Esophagus squamous epithelium (tissue), 5 donors: ENCODE measurements at regions not wholly inside any gene's neighbourhood (a gene's known extent, or its start where the extent isn't known, plus 50 kb on each side); places are given as distances from the start of the nearest gene placed in this dataset.
A peak's percentile ranks its signal among the peaks of the same experiment; 100 is the strongest.

ENCODE experiments used
- DNase-seq: peaks from one replicate; lab custom pipeline; 2025; lab: John Stamatoyannopoulos, UW
- H3K27ac ChIP-seq, 4 donors: fragments of 200-600 bp; sonication (generic); one replicate each; pipeline ENCODE4 v1.5.1; 2016 to 2019; ENCODE audit warnings: mild to moderate bottlenecking in 1 of 4
- H3K27me3 ChIP-seq, 4 donors: fragments of 200-600 bp; sonication (generic); 1 replicate in 3 of 4; 2 replicates in 1 of 4; pipeline versions ENCODE4 v1.5.1 to v1.6.0; 2017 to 2021; ENCODE audit warnings: antibody characterized with exemption in 1 of 4
- H3K36me3 ChIP-seq, 3 donors: fragments of 200-600 bp; sonication (generic); one replicate each; pipeline ENCODE4 v1.5.1; 2016 to 2019
- H3K4me1 ChIP-seq, 3 donors: fragments of 200-600 bp; sonication (generic); one replicate each; pipeline ENCODE4 v1.5.1; 2017 to 2019
- H3K4me3 ChIP-seq, 4 donors: fragments of 200-600 bp; sonication (generic); 1 replicate in 3 of 4; 2 replicates in 1 of 4; pipeline ENCODE4 v1.5.1; 2016 to 2019; ENCODE audit warnings: mild to moderate bottlenecking in 2 of 4, moderate library complexity in 1 of 4
- H3K9me3 ChIP-seq, 3 donors: fragments of 200-600 bp; sonication (generic); one replicate each; pipeline ENCODE4 v1.5.1; 2016 to 2019
- POLR2A ChIP-seq, 4 donors: fragments of 450-650 bp; IDR thresholded peaks; one replicate each; pipeline ENCODE4 v1.6.1; 2017; ENCODE audit warnings: antibody characterized with exemption in 4 of 4, mild to moderate bottlenecking in 4 of 4, moderate library complexity in 3 of 4
- WGBS, 2 donors: methylation state at CpG; one replicate each; pipeline ENCODE4 v1.1.5; 2018; 5-methylcytosine and 5-hydroxymethylcytosine counted together
- intact Hi-C: fragments of 100-400 bp; cut with DNase I; formaldehyde crosslinking; loops from one replicate; pipeline ENCODE4 v1.15.0; 2022
- TF ChIP-seq, protein P1 (sequence below), 6 experiments: fragments of 450-650 bp in 4 of 6; fragments of 200-600 bp in 2 of 6; sonication (generic) in 2 of 6; IDR thresholded peaks; one replicate each; pipeline ENCODE4 v1.5.1; 2016 to 2019; ENCODE audit warnings: antibody characterized with exemption in 6 of 6, mild to moderate bottlenecking in 4 of 6, moderate library complexity in 4 of 6
- donor health status: DM: yes; HTN: yes; CAD: no.

DNA sequence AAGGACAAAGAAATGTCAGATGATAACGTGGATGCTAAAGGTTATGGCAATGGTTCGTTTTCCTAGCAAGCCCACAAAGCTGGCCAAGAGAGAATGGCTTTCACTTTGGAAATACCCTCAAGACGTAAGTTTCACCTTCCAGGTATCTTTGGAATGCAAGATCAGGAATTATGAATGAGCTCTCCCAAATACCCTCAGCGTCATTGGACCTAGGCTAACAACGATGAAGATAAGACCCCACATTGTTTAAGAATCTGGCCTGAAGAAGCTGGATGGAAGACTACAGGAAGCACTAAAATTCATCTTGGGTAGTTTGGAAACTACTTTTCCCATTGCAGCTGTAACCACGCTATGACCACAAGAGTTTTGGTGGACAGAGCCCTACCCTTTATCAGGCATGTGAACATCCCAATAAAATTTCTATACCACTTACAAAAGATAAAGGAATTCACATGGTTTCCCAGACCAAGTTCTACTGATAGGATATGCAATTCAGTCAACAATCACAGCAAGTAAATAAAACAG, 111.9 kb downstream of the KDR start:
- TF ChIP-seq, protein P1, sequence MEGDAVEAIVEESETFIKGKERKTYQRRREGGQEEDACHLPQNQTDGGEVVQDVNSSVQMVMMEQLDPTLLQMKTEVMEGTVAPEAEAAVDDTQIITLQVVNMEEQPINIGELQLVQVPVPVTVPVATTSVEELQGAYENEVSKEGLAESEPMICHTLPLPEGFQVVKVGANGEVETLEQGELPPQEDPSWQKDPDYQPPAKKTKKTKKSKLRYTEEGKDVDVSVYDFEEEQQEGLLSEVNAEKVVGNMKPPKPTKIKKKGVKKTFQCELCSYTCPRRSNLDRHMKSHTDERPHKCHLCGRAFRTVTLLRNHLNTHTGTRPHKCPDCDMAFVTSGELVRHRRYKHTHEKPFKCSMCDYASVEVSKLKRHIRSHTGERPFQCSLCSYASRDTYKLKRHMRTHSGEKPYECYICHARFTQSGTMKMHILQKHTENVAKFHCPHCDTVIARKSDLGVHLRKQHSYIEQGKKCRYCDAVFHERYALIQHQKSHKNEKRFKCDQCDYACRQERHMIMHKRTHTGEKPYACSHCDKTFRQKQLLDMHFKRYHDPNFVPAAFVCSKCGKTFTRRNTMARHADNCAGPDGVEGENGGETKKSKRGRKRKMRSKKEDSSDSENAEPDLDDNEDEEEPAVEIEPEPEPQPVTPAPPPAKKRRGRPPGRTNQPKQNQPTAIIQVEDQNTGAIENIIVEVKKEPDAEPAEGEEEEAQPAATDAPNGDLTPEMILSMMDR (IDR thresholded peaks at IDR 0.05) = no peak
- TF ChIP-seq POLR2A (IDR thresholded peaks at IDR 0.05) = no peak
- H3K27me3 ChIP-seq = no peaks in the 10 kb centered on the region
- H3K27ac ChIP-seq = no peak overlapping the region
- no peak overlapping the region for H3K4me3 ChIP-seq
- H3K36me3 ChIP-seq = no peaks in the 10 kb centered on the region
- no peaks in the 10 kb centered on the region for H3K9me3 ChIP-seq
- DNase-seq = no peak
- intact Hi-C loops = no loop called here
- WGBS, 2 donors = 60 to 69% methylated on average over 6 of the region's 6 CpGs
- no peaks in the 10 kb centered on the region for H3K4me1 ChIP-seq

DNA sequence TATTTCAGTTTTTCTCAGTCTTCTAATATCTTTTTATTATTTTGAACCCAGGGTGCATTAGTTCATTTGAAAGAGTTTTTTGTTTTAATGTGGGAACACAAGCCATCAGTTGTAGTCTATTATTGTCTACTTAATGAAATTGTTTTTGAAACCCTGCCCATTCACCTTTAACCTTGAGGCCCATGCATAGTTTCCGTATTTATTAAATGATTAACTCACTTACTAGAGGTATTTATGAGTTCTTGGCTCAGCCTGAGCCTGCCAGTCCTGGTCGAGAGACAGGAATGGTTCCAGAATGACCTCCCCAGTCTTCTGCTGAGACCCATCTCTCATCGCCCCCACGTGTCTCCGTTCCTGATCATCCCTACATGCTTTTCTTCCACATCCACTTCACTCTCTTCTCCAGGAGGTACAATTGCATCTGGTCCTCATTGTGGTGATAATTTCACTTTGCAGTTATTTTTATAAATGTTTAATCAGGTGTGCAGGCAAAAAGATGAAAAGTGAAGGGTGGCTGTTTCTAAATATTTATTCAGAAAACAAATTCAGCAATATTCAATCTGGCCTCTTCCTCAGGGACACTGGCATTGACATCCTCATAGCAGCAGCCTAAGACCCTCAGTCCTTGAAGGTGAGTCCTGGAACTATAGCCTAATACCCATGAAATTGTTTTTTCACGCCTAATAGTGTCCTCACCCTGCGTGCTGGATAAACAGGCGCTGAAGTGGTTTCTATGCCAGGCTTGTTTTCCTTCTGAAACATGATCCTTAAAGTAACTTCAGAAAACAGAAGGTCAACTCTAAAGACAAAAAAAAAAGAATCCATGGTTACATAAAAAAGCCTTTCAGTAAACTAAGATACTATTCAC, 112.8 kb downstream of the KDR start:
- Histone ChIP-seq H3K27ac (no peak overlapping the region), H3K36me3 (no peaks in the 10 kb centered on the region), H3K4me1 (no peaks in the 10 kb centered on the region), H3K27me3 (no peaks in the 10 kb centered on the region), H3K9me3 (no peaks in the 10 kb centered on the region), H3K4me3 (no peak overlapping the region)
- TF ChIP-seq, protein P1 (IDR thresholded peaks at IDR 0.05) = no peak
- DNase-seq = no peak
- intact Hi-C loops = no loop called here
- WGBS, 2 donors = 75% methylated on average over 8 of the region's 8 CpGs

DNA sequence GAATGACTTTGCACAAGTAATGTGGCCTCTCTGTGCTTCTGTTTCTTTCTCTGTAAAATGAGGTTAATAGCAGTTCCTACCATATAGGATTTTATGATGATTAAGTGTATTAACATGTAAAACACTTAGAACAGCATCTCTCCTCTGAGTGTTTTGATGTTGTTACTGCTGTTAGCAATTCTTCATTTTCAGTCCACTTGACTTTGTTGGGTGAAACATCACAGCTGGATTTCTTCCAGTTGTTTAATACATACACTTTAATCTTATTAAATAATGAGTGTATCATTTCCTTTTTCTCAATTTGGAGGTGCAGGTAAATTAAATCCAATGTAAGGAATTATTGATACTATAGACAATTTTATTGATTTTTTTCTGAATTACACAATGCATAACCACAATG, 113.6 kb downstream of the KDR start:
- TF ChIP-seq POLR2A (IDR thresholded peaks at IDR 0.05) = no peak
- TF ChIP-seq, protein P1 (IDR thresholded peaks at IDR 0.05) = no peak
- H3K27me3 ChIP-seq = no peaks in the 10 kb centered on the region
- intact Hi-C loops = no loop called here
- H3K9me3 ChIP-seq = no peaks in the 10 kb centered on the region
- no peak overlapping the region for H3K4me3 ChIP-seq
- no peaks in the 10 kb centered on the region for H3K4me1 ChIP-seq
- H3K27ac ChIP-seq = no peak overlapping the region
- DNase-seq = no peak
- no peaks in the 10 kb centered on the region for H3K36me3 ChIP-seq

DNA sequence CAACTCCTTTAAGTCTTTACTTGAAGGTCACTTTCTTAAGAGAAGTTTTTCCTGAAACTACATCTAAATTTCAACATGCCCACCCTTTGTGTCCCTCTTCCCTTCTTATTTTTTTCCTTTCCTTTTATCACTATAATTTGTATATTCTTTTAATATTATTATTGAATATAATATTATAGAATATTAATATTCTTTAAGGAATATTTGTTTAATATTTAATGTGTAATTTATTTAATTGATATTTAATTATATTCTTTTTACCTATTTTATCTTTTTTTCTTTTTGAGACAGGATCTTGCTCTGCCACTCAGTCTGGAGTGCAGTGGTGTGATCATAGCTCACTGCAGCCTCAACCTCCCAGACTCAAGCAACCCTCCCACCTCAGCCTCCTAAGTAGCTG, 114.8 kb downstream of the KDR start:
- TF ChIP-seq, protein P1 (IDR thresholded peaks at IDR 0.05) = no peak
- no peak for TF ChIP-seq POLR2A (IDR thresholded peaks at IDR 0.05)
- no peak for DNase-seq
- no peak overlapping the region for H3K4me3 ChIP-seq
- H3K4me1 ChIP-seq = no peaks in the 10 kb centered on the region
- intact Hi-C loops = no loop called here
- no peak overlapping the region for H3K27ac ChIP-seq
- no peaks in the 10 kb centered on the region for H3K27me3 ChIP-seq
- H3K36me3 ChIP-seq = no peaks in the 10 kb centered on the region
- H3K9me3 ChIP-seq = no peaks in the 10 kb centered on the region

DNA sequence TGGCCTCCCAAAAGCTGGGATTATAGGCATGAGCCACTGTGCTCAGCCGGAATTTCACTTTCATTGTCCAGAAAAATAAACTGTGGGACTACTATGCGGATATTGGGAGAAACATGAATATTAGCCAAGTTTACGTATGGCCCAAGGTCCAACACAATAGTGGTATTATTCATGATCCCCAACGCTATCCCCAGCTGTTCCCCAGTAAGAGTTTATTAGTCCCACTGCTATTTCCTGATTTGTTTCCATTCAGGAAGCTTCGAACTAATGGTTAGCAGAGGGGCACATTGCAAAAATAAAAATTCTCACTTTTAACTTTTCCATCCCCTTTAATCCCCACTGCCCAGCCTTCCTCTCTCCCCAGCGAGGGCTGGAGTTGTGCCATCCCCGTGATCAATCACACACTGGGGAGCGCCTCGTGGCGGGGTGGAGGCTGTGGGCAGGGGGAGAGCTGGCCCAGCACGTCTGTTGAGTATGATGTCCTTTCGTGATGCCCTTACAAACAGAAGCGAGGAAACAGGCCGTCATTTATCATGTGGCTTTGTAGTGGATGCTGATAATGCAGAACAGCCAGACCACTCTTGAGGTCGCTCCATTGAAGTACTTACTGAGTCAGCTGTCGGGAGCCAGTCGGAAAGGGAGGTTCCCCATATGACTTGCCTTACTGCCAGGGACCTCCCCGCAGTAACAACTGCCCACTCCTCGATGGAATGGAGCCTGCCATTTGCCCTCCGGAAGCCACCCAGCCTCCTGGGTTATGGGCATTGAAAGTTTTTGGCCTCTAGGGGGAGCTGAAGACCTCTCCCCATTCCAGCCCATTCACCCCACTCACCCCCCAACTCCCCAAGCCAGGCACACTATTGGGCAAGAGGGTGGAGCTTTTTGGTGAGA, 117.0 kb downstream of the KDR start:
- Histone ChIP-seq H3K4me3 (no peak overlapping the region), H3K4me1 (no peaks in the 10 kb centered on the region), H3K27me3 (no peaks in the 10 kb centered on the region), H3K9me3 (no peaks in the 10 kb centered on the region), H3K27ac (no peak overlapping the region), H3K36me3 (no peaks in the 10 kb centered on the region)
- no peak for DNase-seq
- no peak for TF ChIP-seq POLR2A (IDR thresholded peaks at IDR 0.05)
- TF ChIP-seq, protein P1 (IDR thresholded peaks at IDR 0.05) = peak in 4 of 6 experiments; percentile 8 to 41 (median 17)
- intact Hi-C loops = no loop called here
- WGBS, 2 donors = 68 to 78% methylated on average over 17 to 20 of the region's 20 CpGs
